AG20443 (cell line): ENCODE measurements at regions not wholly inside any gene's neighbourhood (a gene's known extent, or its start where the extent isn't known, plus 50 kb on each side); places are given as distances from the start of the nearest gene placed in this dataset.
A peak's percentile ranks its signal among the peaks of the same experiment; 100 is the strongest.
"Not testable (repeated sequence)": the region's sequence is repeated elsewhere in the genome, so short reads cannot be mapped to it uniquely, and the experiment has no call there.

Experiments used
- DNase-seq: peaks from one replicate; pipeline ENCODE4 v3.0.0; 2012; ENCODE audit warnings: low spot score, mixed read lengths

- not testable (repeated sequence) for DNase-seq
Measured at GRCh38 chr9:62833323-62834200, 1643.7 kb downstream of the SPATA31A7 start.

- not testable (repeated sequence) for DNase-seq
Measured at GRCh38 chr9:62837254-62837911, 1647.5 kb downstream of the SPATA31A7 start.

GRCh38 chr9:62838024-62838718, 1648.3 kb downstream of the SPATA31A7 start:
- peak; percentile 66 for DNase-seq

GRCh38 chr9:62839168-62839567, 1649.3 kb downstream of the SPATA31A7 start:
- not testable (repeated sequence) for DNase-seq

GRCh38 chr9:62843145-62843544, 1653.3 kb downstream of the SPATA31A7 start:
- not testable (repeated sequence) for DNase-seq

GRCh38 chr9:62843706-62844290, 1654.0 kb downstream of the SPATA31A7 start:
- not testable (repeated sequence) for DNase-seq

- DNase-seq: not testable (repeated sequence)
Measured at GRCh38 chr9:62844681-62845185, 1654.9 kb downstream of the SPATA31A7 start.

GRCh38 chr9:62848258-62848657, 1658.4 kb downstream of the SPATA31A7 start:
- DNase-seq: not testable (repeated sequence)

GRCh38 chr9:62849991-62850390, 1660.2 kb downstream of the SPATA31A7 start:
- not testable (repeated sequence) for DNase-seq

GRCh38 chr9:62857280-62857679, 1667.4 kb downstream of the SPATA31A7 start:
- not testable (repeated sequence) for DNase-seq

GRCh38 chr9:62858240-62858639, 1668.4 kb downstream of the SPATA31A7 start:
- peak; percentile 2 for DNase-seq

GRCh38 chr9:62860939-62861860, 1671.4 kb downstream of the SPATA31A7 start:
- DNase-seq: not testable (repeated sequence)

GRCh38 chr9:62862180-62862579, 1672.3 kb downstream of the SPATA31A7 start:
- DNase-seq: not testable (repeated sequence)

- DNase-seq: not testable (repeated sequence)
Measured at GRCh38 chr9:62863319-62863718, 1673.5 kb downstream of the SPATA31A7 start.

GRCh38 chr9:62863867-62864266, 1674.0 kb downstream of the SPATA31A7 start:
- DNase-seq: not testable (repeated sequence)

- DNase-seq: peak; percentile 45
Measured at GRCh38 chr9:62864481-62865469, 1674.9 kb downstream of the SPATA31A7 start.

GRCh38 chr9:62869061-62869460, 1679.2 kb downstream of the SPATA31A7 start:
- not testable (repeated sequence) for DNase-seq

GRCh38 chr9:62871765-62872164, 1681.9 kb downstream of the SPATA31A7 start:
- not testable (repeated sequence) for DNase-seq

- not testable (repeated sequence) for DNase-seq
Measured at GRCh38 chr9:62874213-62874612, 1684.4 kb downstream of the SPATA31A7 start.
